Esophagus mucosa (tissue), 1 donor: ENCODE measurements at regions not wholly inside any gene's neighbourhood (a gene's known extent, or its start where the extent isn't known, plus 50 kb on each side); places are given as distances from the start of the nearest gene placed in this dataset.
A peak's percentile ranks its signal among the peaks of the same experiment; 100 is the strongest.
"Not testable (repeated sequence)": the region's sequence is repeated elsewhere in the genome, so short reads cannot be mapped to it uniquely, and the experiment has no call there.

ENCODE experiments used
- ATAC-seq: fragments of 200-7000 bp; cut with Tn5 transposase; one replicate; pipeline ENCODE4 v1.9.1; 2020
- donor health status: DM: yes; HTN: yes; CAD: no.

- ATAC-seq = no peak
Observed at GRCh38 chrX:98067611-98068010, 1183.9 kb downstream of the RPA4 start.

GRCh38 chrX:98068024-98068580 is 1184.4 kb downstream of the RPA4 start:
- no peak for ATAC-seq

GRCh38 chrX:98071331-98071730 is 1187.6 kb downstream of the RPA4 start:
- no peak for ATAC-seq

- ATAC-seq = no peak
Observed at GRCh38 chrX:98077440-98077839, 1193.7 kb downstream of the RPA4 start.

GRCh38 chrX:98111684-98112083 is 1228.0 kb downstream of the RPA4 start:
- no peak for ATAC-seq

GRCh38 chrX:98114021-98114420 is 1230.3 kb downstream of the RPA4 start:
- ATAC-seq = no peak

GRCh38 chrX:98141466-98141865 is 1257.8 kb downstream of the RPA4 start:
- ATAC-seq = no peak

- ATAC-seq = no peak
Observed at GRCh38 chrX:98191003-98191402, 1307.3 kb downstream of the RPA4 start.

GRCh38 chrX:98194036-98194435 is 1310.3 kb downstream of the RPA4 start:
- no peak for ATAC-seq

GRCh38 chrX:98203800-98204199 is 1320.1 kb downstream of the RPA4 start:
- no peak for ATAC-seq

- peak; percentile 25 for ATAC-seq
Observed at GRCh38 chrX:98207947-98208346, 1324.2 kb downstream of the RPA4 start.

- ATAC-seq = peak; percentile 66
Observed at GRCh38 chrX:98231003-98231402, 1347.3 kb downstream of the RPA4 start.

GRCh38 chrX:98240061-98240460 is 1356.4 kb downstream of the RPA4 start:
- ATAC-seq = not testable (repeated sequence)

- ATAC-seq = no peak
Observed at GRCh38 chrX:98263135-98263534, 1379.4 kb downstream of the RPA4 start.

GRCh38 chrX:98289726-98290125 is 1406.0 kb downstream of the RPA4 start:
- no peak for ATAC-seq

- ATAC-seq = no peak
Observed at GRCh38 chrX:98294310-98294709, 1410.6 kb downstream of the RPA4 start.

GRCh38 chrX:98296129-98296528 is 1412.4 kb downstream of the RPA4 start:
- no peak for ATAC-seq

GRCh38 chrX:98299785-98300184 is 1416.1 kb downstream of the RPA4 start:
- no peak for ATAC-seq

GRCh38 chrX:98300536-98300935 is 1416.8 kb downstream of the RPA4 start:
- ATAC-seq = not testable (repeated sequence)

GRCh38 chrX:98331407-98331806 is 1447.7 kb downstream of the RPA4 start:
- ATAC-seq = no peak

GRCh38 chrX:98338544-98338943 is 1454.8 kb downstream of the RPA4 start:
- no peak for ATAC-seq

- ATAC-seq = no peak
Observed at GRCh38 chrX:98350940-98351339, 1467.2 kb downstream of the RPA4 start.

GRCh38 chrX:98357146-98357545 is 1473.4 kb downstream of the RPA4 start:
- ATAC-seq = no peak

GRCh38 chrX:98362630-98363029 is 1478.9 kb downstream of the RPA4 start:
- ATAC-seq = no peak

GRCh38 chrX:98371994-98372393 is 1488.3 kb downstream of the RPA4 start:
- peak; percentile 54 for ATAC-seq
